GM12878 (cell line): ENCODE measurements at regions not wholly inside any gene's neighbourhood (a gene's known extent, or its start where the extent isn't known, plus 50 kb on each side); places are given as distances from the start of the nearest gene placed in this dataset.

Experiments
- ATAC-seq: fragments of 200-7000 bp; cut with Tn5 transposase; 3 replicates; pipeline ENCODE4 v1.9.1; 2020; ENCODE audit warnings: mild to moderate bottlenecking, moderate library complexity
- BruUV-seq: library from RNA; stranded (reverse); fragments of 400-500 nt; replicated peaks from 2 replicates; lab custom pipeline; 2021; lab: Mats Ljungman, UMichigan
- CTCF ChIA-PET: fragments of 300-600 bp; sonication (Branson Sonifier 250); formaldehyde crosslinking; extraction: SDS; loops from one replicate; lab custom pipeline; 2021; ENCODE audit warnings: inconsistent platforms; lab: Yijun Ruan, JAX
- POLR2A ChIA-PET: fragments of 350-600 bp; formaldehyde crosslinking; extraction: SDS; loops from one replicate; lab custom pipeline; 2021; ENCODE audit warnings: inconsistent platforms; lab: Charles Lee
- RAD21 ChIA-PET: fragments of 300-600 bp; sonication (Branson Sonifier 250); formaldehyde crosslinking; loops from one replicate; lab custom pipeline; 2023; ENCODE audit warnings: antibody characterized with exemption; ENCODE audit not compliant: unreplicated experiment; lab: Charles Lee
- SMC1A ChIA-PET: fragments of 300-600 bp; sonication (Branson Sonifier 250); formaldehyde crosslinking; loops from one replicate; lab custom pipeline; 2023; ENCODE audit not compliant: unreplicated experiment, uncharacterized antibody; lab: Charles Lee
- DNase-seq: peaks from one replicate; pipeline ENCODE4 v3.0.0-alpha.2; 2011; ENCODE audit warnings: low read depth, low spot score
- FAIRE-seq: peaks from 3 replicates; lab custom pipeline; 2011; peaks lifted over from hg19 to GRCh38; lab: Jason Lieb, UNC
- H2AFZ ChIP-seq: 2 replicates; pipeline ENCODE4 v1.6.0; 2011; ENCODE audit warnings: low read depth, low read length, control low read depth; ENCODE audit not compliant: control insufficient read depth
- H3K27ac ChIP-seq: 2 replicates; pipeline ENCODE4 v1.5.1; 2011; ENCODE audit warnings: control low read depth; ENCODE audit not compliant: control insufficient read depth, insufficient read depth
- H3K27me3 ChIP-seq, 2 experiments: replicated peaks in 1 of 2; 2 replicates each; pipeline versions ENCODE4 v1.6.0 to v1.6.1; 2011; ENCODE audit warnings: low read length in 1 of 2; ENCODE audit not compliant: control insufficient read depth in 2 of 2, insufficient read depth in 2 of 2
- H3K36me3 ChIP-seq, 2 experiments: 2 replicates each; pipeline ENCODE4 v1.5.1; 2011; ENCODE audit warnings: low read length in 1 of 2; ENCODE audit not compliant: control insufficient read depth in 2 of 2, insufficient read depth in 2 of 2
- H3K4me1 ChIP-seq: 2 replicates; pipeline ENCODE4 v1.6.1; 2011; ENCODE audit warnings: mild to moderate bottlenecking, low read length, moderate library complexity, mixed read lengths; ENCODE audit not compliant: control insufficient read depth, insufficient read depth
- H3K4me2 ChIP-seq: 2 replicates; pipeline ENCODE4 v1.6.0; 2011; ENCODE audit warnings: control low read depth; ENCODE audit not compliant: control insufficient read depth, insufficient read depth
- H3K4me3 ChIP-seq: fragments of 200-600 bp; sonication (generic); 2 replicates; pipeline ENCODE4 v1.5.1; 2016
- H3K79me2 ChIP-seq: 2 replicates; pipeline ENCODE4 v1.6.0; 2011; ENCODE audit warnings: low read length; ENCODE audit not compliant: control insufficient read depth, insufficient read depth
- H3K9ac ChIP-seq: 2 replicates; pipeline ENCODE4 v1.8.0; 2011; ENCODE audit warnings: low read length, control low read depth, mixed read lengths; ENCODE audit not compliant: control insufficient read depth, insufficient read depth
- H3K9me3 ChIP-seq: replicated peaks from 3 replicates; pipeline ENCODE4 v1.5.1; 2011; ENCODE audit warnings: mild to moderate bottlenecking, low read length; ENCODE audit not compliant: control insufficient read depth, insufficient read depth
- H4K20me1 ChIP-seq: 2 replicates; pipeline ENCODE4 v1.6.0; 2011; ENCODE audit not compliant: control insufficient read depth, insufficient read depth
- CEBPB ChIP-seq, 2 experiments: fragments of 150-350 bp in 1 of 2; IDR thresholded peaks; 2 replicates each; pipeline ENCODE4 v1.6.1; 2012 to 2014; ENCODE audit warnings: low read depth in 2 of 2, low read length in 2 of 2, borderline replicate concordance in 1 of 2, inconsistent platforms in 1 of 2
- E2F4 ChIP-seq: IDR thresholded peaks from 2 replicates; pipeline ENCODE4 v1.6.1; 2012; ENCODE audit warnings: low read depth, low read length, improper control_type of control experiment
- EED ChIP-seq: sonication (generic); IDR thresholded peaks from 2 replicates; pipeline ENCODE4 v1.6.1; 2016; ENCODE audit warnings: antibody characterized with exemption, low read depth
- HDGF ChIP-seq: fragments of 450-650 bp; IDR thresholded peaks from 2 replicates; pipeline ENCODE4 v1.6.1; 2016; ENCODE audit warnings: antibody characterized with exemption
- IKZF2 ChIP-seq, 2 experiments: fragments of 450-650 bp; IDR thresholded peaks; 2 replicates each; pipeline ENCODE4 v1.6.1; 2017; ENCODE audit warnings: mild to moderate bottlenecking in 2 of 2, moderate library complexity in 2 of 2
- IRF5 ChIP-seq: fragments of 450-650 bp; IDR thresholded peaks from 2 replicates; pipeline ENCODE4 v1.6.1; 2017; ENCODE audit warnings: borderline replicate concordance
- KAT2A ChIP-seq: conservative IDR thresholded peaks from 2 replicates; pipeline ENCODE4 v1.6.1; 2011; ENCODE audit warnings: low read depth, low read length; ENCODE audit not compliant: control insufficient read depth
- MXI1 ChIP-seq: fragments of 150-350 bp; IDR thresholded peaks from 2 replicates; pipeline ENCODE4 v1.6.1; 2011; ENCODE audit warnings: low read depth, mild to moderate bottlenecking, inconsistent platforms, low read length, improper control_type of control experiment
- PML ChIP-seq: IDR thresholded peaks from 2 replicates; pipeline ENCODE4 v1.6.1; 2012; ENCODE audit warnings: low read length, inconsistent platforms
- RELB ChIP-seq: fragments of 450-650 bp; IDR thresholded peaks from 2 replicates; pipeline ENCODE4 v1.6.1; 2017; ENCODE audit warnings: low read depth, mild to moderate bottlenecking, moderate library complexity
- RFX5 ChIP-seq: IDR thresholded peaks from 2 replicates; pipeline ENCODE4 v1.6.1; 2011; ENCODE audit warnings: low read depth, low read length, improper control_type of control experiment
- SP1 ChIP-seq: IDR thresholded peaks from one replicate; pipeline ENCODE4 v1.6.1; 2011; ENCODE audit warnings: low read depth, low read length
- ZNF207 ChIP-seq: fragments of 450-650 bp; IDR thresholded peaks from 2 replicates; pipeline ENCODE4 v1.6.1; 2014; ENCODE audit warnings: antibody characterized with exemption, mild to moderate bottlenecking, borderline replicate concordance
- ZNF24 ChIP-seq: fragments of 450-650 bp; IDR thresholded peaks from 2 replicates; pipeline ENCODE4 v1.6.1; 2017; ENCODE audit warnings: antibody characterized with exemption, mild to moderate bottlenecking
- ZNF274 ChIP-seq: IDR thresholded peaks from one replicate; pipeline ENCODE4 v1.8.0; 2011; ENCODE audit not compliant: insufficient read length, insufficient read depth
- WGBS: methylation state at CpG from one replicate; pipeline ENCODE4 v1.1.6; 2016; ENCODE audit warnings: low lambda C conversion rate; ENCODE audit not compliant: insufficient replicate concordance, insufficient coverage; ENCODE audit errors: missing lambda C conversion rate; 5-methylcytosine and 5-hydroxymethylcytosine counted together
- in situ Hi-C: fragments of 300-500 bp; cut with MboI; formaldehyde crosslinking; loops from 9 replicates; pipeline ENCODE4 v1.14.3; 2018; ENCODE audit warnings: mixed read lengths
- intact Hi-C: fragments of 100-400 bp; cut with micrococcal nuclease; formaldehyde crosslinking; loops from one replicate; pipeline ENCODE4 v1.14.2; 2022; ENCODE audit not compliant: unreplicated experiment

DNA sequence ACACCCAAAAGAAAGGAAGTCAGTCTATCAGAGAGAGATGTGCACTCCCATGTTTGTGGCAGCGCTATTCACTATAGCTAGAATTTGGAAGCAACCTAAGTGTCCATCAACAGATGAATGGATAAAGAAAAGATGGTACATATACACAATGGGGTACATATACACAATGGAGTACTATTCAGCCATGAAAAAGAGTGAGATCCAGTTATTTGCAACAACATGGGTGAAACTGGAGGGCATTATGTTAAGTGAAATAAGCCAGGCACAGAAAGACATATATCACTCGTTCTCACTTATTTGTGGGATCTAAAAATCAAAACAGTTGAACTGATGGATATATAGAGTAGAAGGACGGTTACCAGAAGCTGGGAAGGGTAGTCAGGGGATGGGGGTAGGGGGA, 99.9 kb upstream of the ZNF516 start:
- RAD21 ChIA-PET: no interaction called here
- POLR2A ChIA-PET: no interaction called here
- CTCF ChIA-PET: no interaction called here
- in situ Hi-C loops: no loop called here
- Histone ChIP-seq H3K4me3 (no peak overlapping the region), H4K20me1 (no peaks in the 10 kb centered on the region), H3K9me3 (peaks cover 2% of the 10 kb centered on the region; the same call in 1 of the 3 replicates), H3K79me2 (no peaks in the 10 kb centered on the region)
- WGBS: 62% methylated on average over 3 of the region's 3 CpGs
- SMC1A ChIA-PET: no interaction called here
- no TSS peak for BruUV-seq
- TF ChIP-seq PML (no peak), CEBPB (IDR thresholded peaks at IDR 0.05; ENCODE audit: borderline replicate concordance in 1 of 2, low read depth in 2 of 2, low read length in 2 of 2) (no peak), ZNF274 (no peak), EED (no peak), ZNF207 (no peak), IRF5 (no peak), RELB (no peak), E2F4 (no peak), KAT2A (no peak), SP1 (no peak), ZNF24 (no peak), MXI1 (no peak), HDGF (no peak), RFX5 (no peak), IKZF2 (IDR thresholded peaks at IDR 0.05) (no peak)
- TF ChIP-seq, all 136 proteins: peak for 0
- DNase-seq (no peak), FAIRE-seq (no peak), ATAC-seq (no peak)
- no peak overlapping the region for H3K4me2 ChIP-seq
- H2AFZ ChIP-seq: no peak overlapping the region
- H3K27ac ChIP-seq: no peak overlapping the region
- no peaks in the 10 kb centered on the region for H3K36me3 ChIP-seq
- intact Hi-C loops: no loop called here
- H3K27me3 ChIP-seq: no peaks in the 10 kb centered on the region; a peak in 1 of 4 replicates
- H3K4me1 ChIP-seq: no peaks in the 10 kb centered on the region
- no peak overlapping the region for H3K9ac ChIP-seq
